Astrocyte (in vitro differentiated cells and primary cell): ENCODE measurements at regions not wholly inside any gene's neighbourhood (a gene's known extent, or its start where the extent isn't known, plus 50 kb on each side); places are given as distances from the start of the nearest gene placed in this dataset.

Source experiments
- DNase-seq: peaks from one replicate; pipeline ENCODE4 v3.0.0-alpha.2; 2010; ENCODE audit warnings: low read depth
- FAIRE-seq: peaks from 2 replicates; lab custom pipeline; 2011; peaks lifted over from hg19 to GRCh38; lab: Jason Lieb, UNC
- H2AFZ ChIP-seq: 2 replicates; pipeline ENCODE4 v1.6.0; 2012; ENCODE audit warnings: low read depth, low read length, inconsistent platforms
- H3K27ac ChIP-seq: 2 replicates; pipeline ENCODE4 v1.5.1; 2011; ENCODE audit warnings: low read depth, low read length, inconsistent platforms
- H3K27me3 ChIP-seq: 2 replicates; pipeline ENCODE4 v1.6.0; 2011; ENCODE audit warnings: low read length, inconsistent platforms; ENCODE audit not compliant: insufficient read depth
- H3K36me3 ChIP-seq: 2 replicates; pipeline ENCODE4 v1.5.1; 2011; ENCODE audit warnings: low read length, inconsistent platforms; ENCODE audit not compliant: insufficient read depth
- H3K4me1 ChIP-seq: 2 replicates; pipeline ENCODE4 v1.5.1; 2011; ENCODE audit warnings: low read length, inconsistent platforms; ENCODE audit not compliant: insufficient read depth
- H3K4me2 ChIP-seq: 2 replicates; pipeline ENCODE4 v1.6.0; 2012; ENCODE audit warnings: low read length, inconsistent platforms
- H3K4me3 ChIP-seq: 2 replicates; pipeline ENCODE4 v1.5.1; 2011; ENCODE audit warnings: low read depth, mild to moderate bottlenecking, low read length, inconsistent platforms; ENCODE audit not compliant: insufficient read depth
- H3K79me2 ChIP-seq: 2 replicates; pipeline ENCODE4 v1.6.0; 2012; ENCODE audit warnings: mild to moderate bottlenecking, low read length, inconsistent platforms; ENCODE audit not compliant: insufficient read depth
- H3K9ac ChIP-seq: 2 replicates; pipeline ENCODE4 v1.6.0; 2012; ENCODE audit warnings: mild to moderate bottlenecking, low read length, inconsistent platforms
- H3K9me3 ChIP-seq: 2 replicates; pipeline ENCODE4 v1.5.1; 2012; ENCODE audit warnings: low read depth, mild to moderate bottlenecking, low read length, inconsistent platforms; ENCODE audit not compliant: insufficient read depth
- H4K20me1 ChIP-seq: 2 replicates; pipeline ENCODE4 v1.6.0; 2012; ENCODE audit warnings: low read length, inconsistent platforms; ENCODE audit not compliant: insufficient read depth
- H3K27ac Mint-ChIP-seq: one replicate; pipeline ENCODE4 v1.8.0; 2021; ENCODE audit warnings: mild to moderate bottlenecking, mixed read lengths; ENCODE audit not compliant: unreplicated experiment
- H3K27me3 Mint-ChIP-seq: one replicate; pipeline ENCODE4 v1.8.0; 2021; ENCODE audit warnings: low read depth, mixed read lengths; ENCODE audit not compliant: unreplicated experiment
- H3K36me3 Mint-ChIP-seq: one replicate; pipeline ENCODE4 v1.8.0; 2021; ENCODE audit warnings: low read depth, mixed read lengths; ENCODE audit not compliant: unreplicated experiment
- H3K4me1 Mint-ChIP-seq: one replicate; pipeline ENCODE4 v1.8.0; 2021; ENCODE audit warnings: low read depth, mixed read lengths; ENCODE audit not compliant: unreplicated experiment
- H3K4me3 Mint-ChIP-seq: one replicate; pipeline ENCODE4 v1.8.0; 2021; ENCODE audit warnings: mild to moderate bottlenecking, moderate library complexity, mixed read lengths; ENCODE audit not compliant: unreplicated experiment
- H3K9me3 Mint-ChIP-seq: one replicate; pipeline ENCODE4 v1.8.0; 2021; ENCODE audit warnings: mild to moderate bottlenecking, mixed read lengths; ENCODE audit not compliant: unreplicated experiment
- EZH2 ChIP-seq: IDR thresholded peaks from 2 replicates; pipeline ENCODE4 v1.6.1; 2012; ENCODE audit warnings: mild to moderate bottlenecking, low read length, inconsistent platforms; ENCODE audit not compliant: insufficient read depth
- TF ChIP-seq, protein P1 (sequence below): IDR thresholded peaks from 2 replicates; pipeline ENCODE4 v1.5.1; 2011; ENCODE audit warnings: low read depth, mild to moderate bottlenecking, inconsistent platforms, low read length, moderate library complexity; ENCODE audit not compliant: insufficient read depth

DNA sequence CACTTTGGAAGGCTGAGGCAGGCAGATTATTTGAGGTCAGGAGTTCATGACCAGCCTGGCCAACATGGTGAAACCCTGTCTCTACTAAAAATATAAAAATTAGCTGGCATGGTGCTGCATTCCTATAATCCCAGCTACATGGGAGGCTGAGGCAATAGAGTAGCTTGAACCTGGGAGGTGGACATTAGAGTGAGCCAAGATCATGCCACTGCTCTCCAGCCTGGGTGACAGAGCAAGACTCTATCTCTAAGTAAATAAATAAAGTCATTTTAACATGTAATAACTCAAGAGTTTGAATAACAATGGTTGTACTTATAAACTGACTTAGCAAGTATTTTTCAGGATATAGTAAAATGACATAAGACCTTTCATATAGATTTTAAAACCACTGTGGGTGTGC is 169.3 kb upstream of the FN1 start:
- Histone ChIP-seq H3K27ac (no peak overlapping the region), H2AFZ (no peak overlapping the region), H3K9me3 (no peaks in the 10 kb centered on the region), H3K4me1 (peaks cover 27% of the 10 kb centered on the region), H3K36me3 (no peaks in the 10 kb centered on the region), H4K20me1 (no peaks in the 10 kb centered on the region), H3K4me2 (no peak overlapping the region), H3K79me2 (no peaks in the 10 kb centered on the region), H3K4me3 (no peak overlapping the region), H3K9ac (no peak overlapping the region), H3K27me3 (no peaks in the 10 kb centered on the region)
- Mint-ChIP-seq H3K4me3 (no peak overlapping the region), H3K4me1 (peaks cover 25% of the 10 kb centered on the region), H3K27ac (no peak overlapping the region), H3K9me3 (no peaks in the 10 kb centered on the region), H3K27me3 (no peaks in the 10 kb centered on the region), H3K36me3 (peaks cover 2% of the 10 kb centered on the region)
- DNase-seq: no peak
- no peak for TF ChIP-seq EZH2
- TF ChIP-seq, protein P1, sequence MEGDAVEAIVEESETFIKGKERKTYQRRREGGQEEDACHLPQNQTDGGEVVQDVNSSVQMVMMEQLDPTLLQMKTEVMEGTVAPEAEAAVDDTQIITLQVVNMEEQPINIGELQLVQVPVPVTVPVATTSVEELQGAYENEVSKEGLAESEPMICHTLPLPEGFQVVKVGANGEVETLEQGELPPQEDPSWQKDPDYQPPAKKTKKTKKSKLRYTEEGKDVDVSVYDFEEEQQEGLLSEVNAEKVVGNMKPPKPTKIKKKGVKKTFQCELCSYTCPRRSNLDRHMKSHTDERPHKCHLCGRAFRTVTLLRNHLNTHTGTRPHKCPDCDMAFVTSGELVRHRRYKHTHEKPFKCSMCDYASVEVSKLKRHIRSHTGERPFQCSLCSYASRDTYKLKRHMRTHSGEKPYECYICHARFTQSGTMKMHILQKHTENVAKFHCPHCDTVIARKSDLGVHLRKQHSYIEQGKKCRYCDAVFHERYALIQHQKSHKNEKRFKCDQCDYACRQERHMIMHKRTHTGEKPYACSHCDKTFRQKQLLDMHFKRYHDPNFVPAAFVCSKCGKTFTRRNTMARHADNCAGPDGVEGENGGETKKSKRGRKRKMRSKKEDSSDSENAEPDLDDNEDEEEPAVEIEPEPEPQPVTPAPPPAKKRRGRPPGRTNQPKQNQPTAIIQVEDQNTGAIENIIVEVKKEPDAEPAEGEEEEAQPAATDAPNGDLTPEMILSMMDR: no peak
- no peak for FAIRE-seq

- FAIRE-seq (no peak), DNase-seq (no peak)
- Histone ChIP-seq H3K9me3 (no peaks in the 10 kb centered on the region), H3K79me2 (no peaks in the 10 kb centered on the region), H3K27me3 (no peaks in the 10 kb centered on the region), H3K36me3 (no peaks in the 10 kb centered on the region), H3K4me3 (no peak overlapping the region), H2AFZ (no peak overlapping the region), H3K9ac (no peak overlapping the region), H3K4me1 (peaks cover 25% of the 10 kb centered on the region), H4K20me1 (no peaks in the 10 kb centered on the region), H3K4me2 (no peak overlapping the region), H3K27ac (no peak overlapping the region)
- Mint-ChIP-seq H3K9me3 (no peaks in the 10 kb centered on the region), H3K27ac (no peak overlapping the region), H3K27me3 (no peaks in the 10 kb centered on the region), H3K4me1 (peaks cover 22% of the 10 kb centered on the region), H3K36me3 (peaks cover 2% of the 10 kb centered on the region), H3K4me3 (no peak overlapping the region)
- TF ChIP-seq, protein P1: no peak
- TF ChIP-seq EZH2: no peak
Observed at GRCh38 chr2:215604606-215605005, 168.7 kb upstream of the FN1 start.

- no peaks in the 10 kb centered on the region for H3K79me2 ChIP-seq
- peak overlapping the region; percentile 66 for H3K27ac ChIP-seq
- H4K20me1 ChIP-seq: no peaks in the 10 kb centered on the region
- DNase-seq: no peak
- H3K4me1 ChIP-seq: peaks cover 23% of the 10 kb centered on the region
- H3K4me3 Mint-ChIP-seq: no peak overlapping the region
- FAIRE-seq: no peak
- no peaks in the 10 kb centered on the region for H3K27me3 ChIP-seq
- H2AFZ ChIP-seq: no peak overlapping the region
- H3K36me3 Mint-ChIP-seq: peaks cover 2% of the 10 kb centered on the region
- no peak overlapping the region for H3K27ac Mint-ChIP-seq
- TF ChIP-seq, protein P1: no peak
- no peak for TF ChIP-seq EZH2
- no peaks in the 10 kb centered on the region for H3K9me3 ChIP-seq
- peaks cover 23% of the 10 kb centered on the region for H3K4me1 Mint-ChIP-seq
- no peak overlapping the region for H3K4me3 ChIP-seq
- H3K9ac ChIP-seq: no peak overlapping the region
- no peaks in the 10 kb centered on the region for H3K36me3 ChIP-seq
- H3K4me2 ChIP-seq: no peak overlapping the region
- no peaks in the 10 kb centered on the region for H3K27me3 Mint-ChIP-seq
- H3K9me3 Mint-ChIP-seq: no peaks in the 10 kb centered on the region
Observed at GRCh38 chr2:215603440-215603839, 167.6 kb upstream of the FN1 start.
